ENCODE measurements at regions not wholly inside any gene's neighbourhood (a gene's known extent, or its start where the extent isn't known, plus 50 kb on each side); places are given as distances from the start of the nearest gene placed in this dataset.

DNA sequence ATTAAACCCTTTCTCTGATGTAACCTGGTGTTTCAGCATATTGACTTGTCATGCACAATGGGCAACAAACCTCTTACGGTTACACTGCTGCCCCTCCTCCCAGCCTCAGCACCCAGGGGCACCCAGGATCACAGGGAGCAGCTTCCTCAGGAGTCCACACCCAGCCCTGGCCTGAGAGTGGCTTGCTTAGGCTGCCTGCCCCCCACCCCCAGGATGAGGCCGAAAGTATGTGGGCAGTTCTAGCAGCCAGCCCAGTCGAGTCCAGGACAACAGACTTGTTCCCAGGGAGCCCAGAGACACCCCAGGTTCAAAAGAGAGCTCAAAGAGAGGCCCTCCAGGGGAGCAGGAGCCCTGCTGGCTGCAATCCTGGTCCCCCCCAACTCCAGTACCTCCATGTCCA, 108.1 kb upstream of the THY1 start:
- Histone ChIP-seq H3K4me3 (ENCODE audit: low read length) (no peak overlapping the region), H3K9me3 (ENCODE audit: control insufficient read depth, low read length) (no peaks in the 10 kb centered on the region), H3K4me1 (ENCODE audit: control insufficient read depth, insufficient read depth, low read length) (peaks cover 7% of the 10 kb centered on the region), H3K27me3 (replicated peaks; ENCODE audit: control insufficient read depth, insufficient read depth, low read length) (peaks cover 51% of the 10 kb centered on the region), H3K9ac (ENCODE audit: low read length) (no peak overlapping the region), H3K36me3 (ENCODE audit: control insufficient read depth, insufficient read depth, low read length, severe bottlenecking) (no peaks in the 10 kb centered on the region)
- no peak for DNase-seq (ENCODE audit: low read depth)

DNA sequence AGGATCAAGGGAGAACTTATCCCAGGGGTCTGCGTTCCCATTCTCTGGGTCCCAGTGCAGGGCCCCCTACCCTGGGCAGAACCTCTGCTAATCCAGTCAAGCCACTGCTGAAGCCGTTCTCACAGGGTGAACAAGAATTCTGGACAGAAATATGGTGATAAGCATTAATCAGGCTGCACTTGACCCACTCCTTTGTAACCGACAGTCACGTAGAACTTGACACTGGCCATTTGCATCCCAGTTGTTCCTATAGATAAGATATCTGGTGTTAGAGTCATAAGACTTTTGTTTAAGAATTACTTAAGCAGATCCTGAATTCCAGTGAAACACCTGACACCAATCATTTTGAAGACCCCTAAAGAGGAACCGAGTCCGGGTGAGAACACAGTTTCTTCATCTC, 107.5 kb upstream of the THY1 start:
- H3K27me3 ChIP-seq (replicated peaks; ENCODE audit: control insufficient read depth, insufficient read depth, low read length), result peaks cover 53% of the 10 kb centered on the region
- H3K4me1 ChIP-seq (ENCODE audit: control insufficient read depth, insufficient read depth, low read length), result peaks cover 7% of the 10 kb centered on the region
- H3K36me3 ChIP-seq (ENCODE audit: control insufficient read depth, insufficient read depth, low read length, severe bottlenecking), result no peaks in the 10 kb centered on the region
- no peak for DNase-seq (ENCODE audit: low read depth)
- H3K4me3 ChIP-seq (ENCODE audit: low read length), result no peak overlapping the region
- no peak overlapping the region for H3K9ac ChIP-seq (ENCODE audit: low read length)
- H3K9me3 ChIP-seq (ENCODE audit: control insufficient read depth, low read length), result no peaks in the 10 kb centered on the region

DNA sequence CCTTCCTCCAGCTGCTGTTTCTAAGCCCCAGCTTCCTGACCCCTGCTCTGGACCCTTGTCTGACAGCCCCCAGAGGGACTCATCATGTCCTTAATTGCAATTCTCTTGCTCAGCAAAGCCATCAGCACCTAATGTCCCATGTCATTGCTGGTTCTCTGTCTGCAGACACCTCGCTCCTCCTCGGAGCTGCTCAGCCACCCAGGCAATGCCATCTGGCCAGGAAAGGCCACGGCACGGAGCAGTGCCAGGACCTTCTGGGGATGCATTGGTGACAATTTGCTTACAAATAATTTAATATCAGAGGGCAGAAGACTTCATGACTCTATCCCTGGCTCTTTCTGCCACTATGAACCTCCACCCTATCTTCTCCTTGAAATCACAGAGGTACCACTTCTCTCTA, 107.0 kb upstream of the THY1 start:
- Histone ChIP-seq H3K36me3 (ENCODE audit: control insufficient read depth, insufficient read depth, low read length, severe bottlenecking) (no peaks in the 10 kb centered on the region), H3K9ac (ENCODE audit: low read length) (no peak overlapping the region), H3K4me1 (ENCODE audit: control insufficient read depth, insufficient read depth, low read length) (peaks cover 7% of the 10 kb centered on the region), H3K27me3 (replicated peaks; ENCODE audit: control insufficient read depth, insufficient read depth, low read length) (peaks cover 55% of the 10 kb centered on the region), H3K9me3 (ENCODE audit: control insufficient read depth, low read length) (no peaks in the 10 kb centered on the region), H3K4me3 (ENCODE audit: low read length) (no peak overlapping the region)
- DNase-seq (ENCODE audit: low read depth), result no peak

DNA sequence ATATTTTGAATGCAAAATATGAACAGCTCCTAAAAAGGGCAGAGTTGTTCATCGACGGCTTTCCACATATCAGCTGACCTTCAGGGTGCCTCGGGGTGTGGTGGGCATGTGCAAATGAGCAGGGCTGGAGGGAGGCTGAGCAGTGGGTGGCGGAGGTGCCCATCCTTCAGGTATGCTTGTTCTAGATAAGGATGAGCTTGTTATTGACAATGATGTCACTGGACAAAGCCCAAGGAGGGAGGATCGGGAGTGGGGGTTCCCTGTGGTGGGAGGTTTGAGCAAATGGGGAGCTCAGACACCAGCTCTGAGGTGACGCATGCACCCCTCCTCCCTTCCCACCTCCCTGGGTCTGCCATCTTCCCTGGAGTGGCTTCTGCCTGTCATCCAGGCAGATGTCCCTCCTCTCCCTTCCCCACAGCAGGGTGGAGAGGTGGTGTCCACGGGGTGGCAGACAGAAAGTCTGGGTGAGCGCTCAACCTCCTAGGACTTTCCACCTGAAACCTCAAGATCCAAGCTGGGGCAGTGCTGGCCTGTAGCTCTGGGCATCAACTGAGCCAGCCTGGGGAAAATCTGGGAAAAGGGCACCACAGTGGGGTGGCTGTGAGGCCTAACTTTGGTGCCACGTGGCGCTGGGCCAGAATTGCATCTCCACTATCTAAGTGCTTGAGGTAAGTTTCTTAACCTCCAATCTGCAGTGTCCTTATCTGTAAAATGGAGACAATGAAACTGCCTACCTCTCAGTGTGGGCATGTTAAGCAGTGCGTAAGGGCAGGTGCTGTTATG, 106.3 kb upstream of the THY1 start:
- H3K36me3 ChIP-seq (ENCODE audit: control insufficient read depth, insufficient read depth, low read length, severe bottlenecking), result no peaks in the 10 kb centered on the region
- peaks cover 4% of the 10 kb centered on the region for H3K4me1 ChIP-seq (ENCODE audit: control insufficient read depth, insufficient read depth, low read length)
- DNase-seq (ENCODE audit: low read depth), result no peak
- H3K27me3 ChIP-seq (replicated peaks; ENCODE audit: control insufficient read depth, insufficient read depth, low read length), result peaks cover 62% of the 10 kb centered on the region
- H3K4me3 ChIP-seq (ENCODE audit: low read length), result no peak overlapping the region
- no peak overlapping the region for H3K9ac ChIP-seq (ENCODE audit: low read length)
- no peaks in the 10 kb centered on the region for H3K9me3 ChIP-seq (ENCODE audit: control insufficient read depth, low read length)

DNA sequence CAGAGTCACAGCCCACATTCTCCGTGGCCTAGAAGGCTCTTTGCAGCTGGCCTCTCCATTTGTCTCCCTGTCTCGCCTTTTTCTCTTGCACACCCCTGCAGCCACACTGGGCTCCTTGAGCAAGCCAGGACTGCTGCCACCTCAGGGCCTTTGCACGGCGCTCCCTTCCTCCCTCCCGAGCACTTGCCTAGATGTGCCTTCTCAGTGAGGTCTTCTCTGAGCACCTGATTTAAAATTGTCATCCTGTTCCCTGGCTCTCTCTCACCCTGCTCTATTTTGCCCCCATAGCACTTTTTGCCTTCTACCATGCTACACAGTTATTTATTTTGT, 102.9 kb upstream of the THY1 start:
- H3K9me3 ChIP-seq (ENCODE audit: control insufficient read depth, low read length), result no peaks in the 10 kb centered on the region
- H3K9ac ChIP-seq (ENCODE audit: low read length), result no peak overlapping the region
- H3K36me3 ChIP-seq (ENCODE audit: control insufficient read depth, insufficient read depth, low read length, severe bottlenecking), result no peaks in the 10 kb centered on the region
- H3K4me3 ChIP-seq (ENCODE audit: low read length), result no peak overlapping the region
- no peak for DNase-seq (ENCODE audit: low read depth)
- peaks cover 67% of the 10 kb centered on the region for H3K27me3 ChIP-seq (replicated peaks; ENCODE audit: control insufficient read depth, insufficient read depth, low read length)
- H3K4me1 ChIP-seq (ENCODE audit: control insufficient read depth, insufficient read depth, low read length), result no peaks in the 10 kb centered on the region

DNA sequence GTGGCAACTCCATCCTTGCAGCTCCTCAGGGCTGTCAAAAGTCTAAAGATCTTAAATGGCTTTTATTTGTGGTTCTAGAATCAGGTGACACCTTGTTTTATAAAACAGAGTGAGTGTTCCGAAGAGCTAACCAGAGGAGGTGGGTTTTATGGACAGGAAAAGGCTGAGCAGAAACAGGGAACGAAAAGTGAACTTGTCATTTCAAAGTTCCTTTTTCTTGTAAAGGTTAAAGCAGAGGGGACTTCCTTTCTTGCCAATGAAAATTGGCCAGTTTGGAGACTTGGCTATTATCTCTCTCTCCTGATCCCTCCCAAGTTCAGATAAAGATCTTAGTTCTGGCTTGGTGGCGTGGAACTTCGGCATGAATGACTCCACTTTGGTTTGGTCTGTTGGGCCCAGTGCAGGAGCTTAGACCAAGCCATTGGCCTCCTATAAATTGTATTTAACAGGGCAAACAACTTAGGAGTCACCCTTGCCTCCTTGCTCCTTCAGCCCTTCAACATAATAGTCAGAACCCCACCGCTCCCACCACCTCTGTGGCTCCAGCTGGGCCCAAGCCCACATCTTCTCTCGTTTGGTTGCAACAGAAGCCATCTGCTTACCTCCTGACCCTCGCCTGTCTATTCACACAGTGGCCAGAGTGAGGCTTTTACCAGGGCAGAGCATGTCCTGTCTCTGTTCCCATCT, 102.4 kb upstream of the THY1 start:
- no peak overlapping the region for H3K4me3 ChIP-seq (ENCODE audit: low read length)
- DNase-seq (ENCODE audit: low read depth), result no peak
- H3K9me3 ChIP-seq (ENCODE audit: control insufficient read depth, low read length), result no peaks in the 10 kb centered on the region
- H3K27me3 ChIP-seq (replicated peaks; ENCODE audit: control insufficient read depth, insufficient read depth, low read length), result peaks cover 66% of the 10 kb centered on the region
- no peaks in the 10 kb centered on the region for H3K4me1 ChIP-seq (ENCODE audit: control insufficient read depth, insufficient read depth, low read length)
- H3K9ac ChIP-seq (ENCODE audit: low read length), result no peak overlapping the region
- no peaks in the 10 kb centered on the region for H3K36me3 ChIP-seq (ENCODE audit: control insufficient read depth, insufficient read depth, low read length, severe bottlenecking)

DNA sequence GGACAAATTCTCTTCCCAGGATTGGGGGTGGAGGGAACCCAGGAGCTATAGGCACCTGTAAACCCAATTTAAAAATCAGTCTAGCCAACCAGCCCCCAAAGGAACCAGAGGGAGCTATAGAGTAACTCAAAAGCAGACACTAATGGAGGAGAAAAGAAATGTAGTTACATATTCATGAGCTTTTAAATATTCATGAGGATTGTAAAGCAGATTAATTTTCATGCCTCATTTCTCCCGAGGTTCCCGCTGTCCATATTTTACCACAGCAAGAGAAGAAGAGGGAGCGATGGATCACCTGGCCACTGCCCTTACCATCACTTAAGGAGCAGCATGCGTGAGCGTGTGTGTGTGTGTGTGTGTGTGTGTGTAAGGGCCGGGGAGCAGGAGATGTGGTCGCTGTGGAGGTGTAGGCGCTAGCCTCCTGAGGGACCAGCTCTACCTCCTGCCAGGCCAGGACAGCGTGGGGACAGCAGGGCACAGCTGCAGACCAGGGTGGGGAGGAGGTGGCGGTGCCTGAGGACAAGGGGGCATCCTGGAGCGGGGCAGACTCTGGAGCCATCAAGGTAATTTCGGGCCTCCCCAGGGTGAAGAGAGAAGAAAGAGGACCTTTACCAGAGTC, 100.7 kb upstream of the THY1 start:
- Histone ChIP-seq H3K4me3 (ENCODE audit: low read length) (no peak overlapping the region), H3K36me3 (ENCODE audit: control insufficient read depth, insufficient read depth, low read length, severe bottlenecking) (no peaks in the 10 kb centered on the region), H3K9me3 (ENCODE audit: control insufficient read depth, low read length) (no peaks in the 10 kb centered on the region), H3K4me1 (ENCODE audit: control insufficient read depth, insufficient read depth, low read length) (no peaks in the 10 kb centered on the region), H3K27me3 (replicated peaks; ENCODE audit: control insufficient read depth, insufficient read depth, low read length) (peaks cover 63% of the 10 kb centered on the region), H3K9ac (ENCODE audit: low read length) (no peak overlapping the region)
- no peak for DNase-seq (ENCODE audit: low read depth)

DNA sequence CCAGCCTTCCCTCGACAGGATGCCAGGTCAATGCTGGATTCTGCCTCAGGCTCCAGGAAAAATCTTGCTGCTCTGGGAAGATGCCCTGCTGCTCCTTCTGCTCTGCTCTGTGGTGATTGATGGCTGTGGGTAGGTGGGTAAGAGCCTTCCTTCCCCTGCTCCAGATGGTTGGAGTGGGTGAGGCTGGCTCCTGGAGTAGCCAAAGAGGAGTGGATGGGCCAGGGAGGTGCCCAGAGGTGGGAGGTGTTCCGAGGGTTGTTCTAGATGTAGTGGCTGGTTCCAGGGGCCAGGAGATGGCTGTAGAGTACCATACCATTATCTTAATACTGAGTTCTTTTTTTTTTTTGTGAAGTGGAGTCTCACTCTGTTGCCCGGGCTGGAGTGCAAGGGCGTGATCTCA, 99.6 kb upstream of the THY1 start:
- peaks cover 63% of the 10 kb centered on the region for H3K27me3 ChIP-seq (replicated peaks; ENCODE audit: control insufficient read depth, insufficient read depth, low read length)
- H3K9me3 ChIP-seq (ENCODE audit: control insufficient read depth, low read length), result no peaks in the 10 kb centered on the region
- no peak overlapping the region for H3K4me3 ChIP-seq (ENCODE audit: low read length)
- no peak for DNase-seq (ENCODE audit: low read depth)
- H3K9ac ChIP-seq (ENCODE audit: low read length), result no peak overlapping the region
- no peaks in the 10 kb centered on the region for H3K36me3 ChIP-seq (ENCODE audit: control insufficient read depth, insufficient read depth, low read length, severe bottlenecking)
- no peaks in the 10 kb centered on the region for H3K4me1 ChIP-seq (ENCODE audit: control insufficient read depth, insufficient read depth, low read length)

DNA sequence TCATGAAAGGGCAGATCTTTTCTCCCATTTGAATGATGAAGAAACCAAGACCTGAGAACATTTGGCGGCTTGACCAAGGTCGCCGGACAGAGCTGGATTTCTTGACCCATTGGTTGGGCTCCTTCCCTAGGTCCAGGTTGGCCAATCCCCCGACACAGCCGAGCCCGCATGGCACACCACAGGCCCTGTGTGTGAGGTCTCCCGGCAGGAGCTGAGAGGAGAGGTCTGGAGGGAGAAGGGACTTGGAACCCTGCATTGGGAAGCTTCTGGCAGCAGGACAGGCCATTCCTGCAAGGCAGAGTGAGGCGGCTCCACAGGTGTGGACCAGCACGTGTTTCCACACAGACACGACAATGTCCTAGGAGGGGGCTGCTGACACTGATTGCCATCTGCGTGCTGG, 98.6 kb upstream of the THY1 start:
- H3K4me1 ChIP-seq (ENCODE audit: control insufficient read depth, insufficient read depth, low read length), result no peaks in the 10 kb centered on the region
- no peaks in the 10 kb centered on the region for H3K36me3 ChIP-seq (ENCODE audit: control insufficient read depth, insufficient read depth, low read length, severe bottlenecking)
- no peak overlapping the region for H3K4me3 ChIP-seq (ENCODE audit: low read length)
- no peak overlapping the region for H3K9ac ChIP-seq (ENCODE audit: low read length)
- no peaks in the 10 kb centered on the region for H3K9me3 ChIP-seq (ENCODE audit: control insufficient read depth, low read length)
- H3K27me3 ChIP-seq (replicated peaks; ENCODE audit: control insufficient read depth, insufficient read depth, low read length), result peaks cover 68% of the 10 kb centered on the region
- DNase-seq (ENCODE audit: low read depth), result no peak

DNA sequence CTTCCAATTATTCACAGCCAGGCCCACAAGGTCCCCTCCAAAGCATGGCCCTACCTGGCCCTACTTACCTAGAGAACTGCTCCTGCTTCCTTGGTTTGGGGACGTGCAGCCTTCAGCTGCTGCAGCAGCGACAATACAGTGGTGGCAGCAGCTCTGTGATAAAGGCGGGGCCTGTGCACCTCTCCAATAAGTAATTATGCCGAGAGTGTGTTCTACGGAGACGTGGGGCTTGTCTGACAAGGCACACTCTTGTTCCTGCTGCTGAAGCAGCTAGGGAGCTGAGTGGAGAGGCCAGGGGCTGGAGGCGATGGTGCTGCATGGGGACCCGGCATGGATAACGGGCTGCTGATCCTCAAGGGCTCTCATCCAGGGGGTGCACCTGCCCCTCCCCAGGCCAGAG, 98.0 kb upstream of the THY1 start:
- H3K27me3 ChIP-seq (replicated peaks; ENCODE audit: control insufficient read depth, insufficient read depth, low read length), result peaks cover 72% of the 10 kb centered on the region
- H3K4me1 ChIP-seq (ENCODE audit: control insufficient read depth, insufficient read depth, low read length), result no peaks in the 10 kb centered on the region
- no peak overlapping the region for H3K4me3 ChIP-seq (ENCODE audit: low read length)
- DNase-seq (ENCODE audit: low read depth), result no peak
- no peaks in the 10 kb centered on the region for H3K9me3 ChIP-seq (ENCODE audit: control insufficient read depth, low read length)
- H3K9ac ChIP-seq (ENCODE audit: low read length), result no peak overlapping the region
- H3K36me3 ChIP-seq (ENCODE audit: control insufficient read depth, insufficient read depth, low read length, severe bottlenecking), result no peaks in the 10 kb centered on the region

DNA sequence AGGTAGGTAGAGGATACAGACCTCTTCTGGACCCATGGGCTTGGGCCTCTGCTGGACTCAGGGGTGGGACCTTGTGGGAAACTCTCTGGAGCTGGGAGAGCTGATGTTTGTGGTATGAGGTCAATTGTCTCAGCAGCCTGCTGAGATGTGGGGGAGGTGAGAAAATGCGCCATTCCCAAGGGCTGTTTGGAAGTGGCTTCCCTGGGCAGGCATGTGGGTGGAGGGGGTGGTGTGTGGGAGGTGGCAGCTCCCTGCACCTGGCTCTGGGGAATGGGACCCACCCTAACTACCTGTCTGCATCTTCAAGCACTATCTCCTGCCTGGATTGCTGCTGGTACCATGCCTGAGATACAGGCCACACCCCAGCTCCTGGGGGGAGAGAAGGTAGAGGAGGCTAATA, 97.4 kb upstream of the THY1 start:
- Histone ChIP-seq H3K4me1 (ENCODE audit: control insufficient read depth, insufficient read depth, low read length) (no peaks in the 10 kb centered on the region), H3K9ac (ENCODE audit: low read length) (no peak overlapping the region), H3K4me3 (ENCODE audit: low read length) (no peak overlapping the region), H3K36me3 (ENCODE audit: control insufficient read depth, insufficient read depth, low read length, severe bottlenecking) (no peaks in the 10 kb centered on the region), H3K27me3 (replicated peaks; ENCODE audit: control insufficient read depth, insufficient read depth, low read length) (peaks cover 73% of the 10 kb centered on the region), H3K9me3 (ENCODE audit: control insufficient read depth, low read length) (no peaks in the 10 kb centered on the region)
- DNase-seq (ENCODE audit: low read depth), result no peak

Data from adipocyte (in vitro differentiated cells).